RPMI7951 (cell line): ENCODE measurements at regions not wholly inside any gene's neighbourhood (a gene's known extent, or its start where the extent isn't known, plus 50 kb on each side); places are given as distances from the start of the nearest gene placed in this dataset.
"Not testable (repeated sequence)": the region's sequence is repeated elsewhere in the genome, so short reads cannot be mapped to it uniquely, and the experiment has no call there.

Experiments
- DNase-seq: peaks from one replicate; pipeline ENCODE4 v3.0.0-alpha.2; 2012; ENCODE audit warnings: low read depth

DNA sequence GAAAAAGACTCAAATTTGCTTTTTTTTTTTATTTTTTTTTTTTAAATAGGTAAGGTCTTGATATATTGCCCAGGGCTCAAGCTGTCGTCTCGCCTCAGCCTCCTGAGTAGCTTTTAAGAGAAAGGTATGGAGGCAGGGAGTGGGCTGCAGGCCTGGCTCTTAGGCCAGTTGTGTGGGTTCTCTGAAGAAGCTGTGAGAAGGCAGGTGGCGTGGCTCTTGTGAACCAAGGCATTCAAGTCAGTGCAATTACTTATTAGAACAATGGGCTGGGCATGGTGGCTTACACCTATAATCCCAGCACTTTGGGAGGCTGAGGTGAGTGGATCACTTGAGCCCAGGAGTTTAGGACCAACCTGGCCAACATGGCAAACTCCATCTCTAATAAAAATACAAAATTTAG is 244.0 kb upstream of the SFRP2 start:
- DNase-seq: no peak

DNA sequence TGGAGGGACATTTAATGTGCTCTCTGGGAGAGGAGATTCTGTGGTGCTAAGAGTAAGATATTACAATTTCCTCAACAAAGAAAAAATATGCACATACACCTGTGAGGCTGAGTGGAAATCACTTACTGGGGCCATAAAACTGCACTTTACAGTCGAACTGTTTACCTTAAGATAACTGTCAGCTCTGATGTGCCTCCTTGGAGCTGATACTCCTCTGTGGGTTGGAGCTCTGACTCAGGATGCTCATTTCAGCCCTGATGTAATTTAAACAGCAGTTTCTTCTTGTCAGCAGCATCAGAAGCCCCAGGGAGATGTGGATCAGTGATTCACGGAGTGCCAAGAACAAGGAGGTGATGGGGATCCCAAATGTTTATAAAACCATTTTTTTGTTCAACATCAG is 241.9 kb upstream of the SFRP2 start:
- peak; percentile 40 for DNase-seq

DNA sequence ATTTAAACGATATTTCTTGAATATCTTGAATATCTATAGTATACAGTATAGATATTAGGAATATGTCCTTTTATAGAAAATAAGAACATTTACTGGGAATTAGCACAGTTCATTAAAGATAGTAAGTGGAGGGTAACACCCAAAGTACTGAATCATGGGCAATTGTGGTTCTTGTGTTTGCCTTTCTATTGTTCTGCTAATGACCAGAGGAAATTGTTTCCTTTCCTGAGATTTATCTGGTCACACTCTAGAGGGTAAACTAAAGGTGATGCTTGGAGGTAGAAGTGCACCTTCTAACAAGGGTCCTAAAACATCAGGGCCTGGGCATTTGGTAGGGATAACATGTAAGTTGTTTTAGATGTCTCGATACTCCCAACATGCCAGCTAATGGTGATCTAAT is 241.3 kb upstream of the SFRP2 start:
- no peak for DNase-seq

GRCh38 chr4:154029171-154029570 is 240.3 kb upstream of the SFRP2 start:
- DNase-seq: no peak

GRCh38 chr4:154025110-154025509 is 236.2 kb upstream of the SFRP2 start:
- no peak for DNase-seq

GRCh38 chr4:154024097-154024694 is 235.3 kb upstream of the SFRP2 start:
- DNase-seq: no peak

DNA sequence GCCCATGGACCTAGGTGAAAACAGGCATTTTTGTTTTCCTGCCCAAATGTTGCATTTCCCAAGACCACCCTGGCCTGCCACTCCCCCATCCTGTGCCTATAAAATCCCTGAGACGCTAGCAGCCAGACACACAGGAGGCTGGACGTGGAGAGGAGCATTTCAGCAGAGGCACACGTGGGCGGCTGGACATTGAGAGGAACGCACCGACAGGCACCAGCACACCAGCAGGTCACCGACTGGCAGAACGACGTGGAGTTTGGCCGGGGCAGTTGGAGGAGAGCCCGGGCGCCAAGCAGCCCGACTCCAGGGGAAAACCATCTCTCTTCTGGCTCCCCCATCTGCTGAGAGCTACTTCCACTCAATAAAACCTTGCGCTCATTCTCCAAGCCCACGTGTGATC is 234.8 kb upstream of the SFRP2 start:
- not testable (repeated sequence) for DNase-seq

DNA sequence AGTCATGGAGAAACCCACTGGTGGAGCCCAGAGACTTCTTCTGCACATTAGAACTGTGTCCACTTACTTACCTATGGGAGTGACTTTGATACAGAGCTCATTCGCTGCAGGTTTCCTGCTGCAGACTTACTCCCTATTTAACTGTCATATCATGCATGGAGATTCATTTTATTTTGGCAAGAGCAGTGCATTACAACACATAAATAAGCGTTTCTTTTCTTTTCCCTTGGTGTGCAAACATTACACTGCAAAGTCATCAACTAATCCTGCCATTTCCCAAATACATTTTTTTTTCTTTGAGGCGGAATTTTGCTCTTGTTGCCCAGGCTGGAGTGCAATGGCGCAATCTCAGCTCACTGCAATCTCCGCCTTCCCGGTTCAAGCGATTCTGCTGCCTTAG is 230.9 kb upstream of the SFRP2 start:
- no peak for DNase-seq

DNA sequence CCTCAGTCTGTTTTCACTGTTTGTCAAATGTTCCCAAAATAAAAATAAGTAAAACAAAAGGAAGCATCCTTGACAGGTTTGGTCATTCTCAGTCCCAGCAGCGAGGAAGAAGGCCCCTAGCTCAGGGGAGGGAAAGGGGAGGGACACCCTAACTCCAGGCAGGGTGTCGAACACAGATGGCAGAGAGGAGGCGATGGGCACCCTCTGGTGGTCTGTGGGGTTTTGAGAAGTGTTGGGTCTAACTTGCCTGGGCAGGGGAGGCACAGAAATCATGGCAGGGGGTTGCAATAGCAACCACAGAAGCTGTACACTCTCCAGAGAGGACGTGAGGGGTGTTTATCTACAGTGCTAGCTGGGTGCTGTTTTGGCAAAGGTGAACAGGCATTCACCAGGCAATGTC is 229.8 kb upstream of the SFRP2 start:
- DNase-seq: no peak

- no peak for DNase-seq
These were observed 226.7 kb upstream of the SFRP2 start for GRCh38 chr4:154015578-154015977.

- DNase-seq: no peak
These were observed 225.8 kb upstream of the SFRP2 start for GRCh38 chr4:154014407-154015321.

GRCh38 chr4:154013576-154013975 is 224.7 kb upstream of the SFRP2 start:
- DNase-seq: no peak

DNA sequence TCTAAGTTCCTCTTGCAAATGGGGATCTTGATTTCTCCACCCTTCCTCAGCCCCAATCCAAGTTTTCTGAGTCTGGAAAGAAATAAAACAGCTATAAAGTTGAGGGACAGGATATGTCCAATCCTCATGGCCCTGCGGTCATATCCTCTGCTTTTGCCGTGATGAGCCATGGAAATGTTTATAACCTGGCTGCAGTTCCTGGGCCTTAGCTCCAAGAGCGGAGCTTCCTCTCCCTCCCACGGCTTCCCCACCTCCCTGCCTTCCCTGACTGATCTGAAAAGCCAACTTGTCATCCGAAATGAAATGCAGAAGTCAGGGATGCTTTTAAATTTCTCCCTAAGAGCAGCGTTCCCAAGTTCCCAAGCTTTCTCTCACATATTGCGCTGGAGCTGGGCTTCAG is 221.5 kb upstream of the SFRP2 start:
- DNase-seq: peak; percentile 47

DNA sequence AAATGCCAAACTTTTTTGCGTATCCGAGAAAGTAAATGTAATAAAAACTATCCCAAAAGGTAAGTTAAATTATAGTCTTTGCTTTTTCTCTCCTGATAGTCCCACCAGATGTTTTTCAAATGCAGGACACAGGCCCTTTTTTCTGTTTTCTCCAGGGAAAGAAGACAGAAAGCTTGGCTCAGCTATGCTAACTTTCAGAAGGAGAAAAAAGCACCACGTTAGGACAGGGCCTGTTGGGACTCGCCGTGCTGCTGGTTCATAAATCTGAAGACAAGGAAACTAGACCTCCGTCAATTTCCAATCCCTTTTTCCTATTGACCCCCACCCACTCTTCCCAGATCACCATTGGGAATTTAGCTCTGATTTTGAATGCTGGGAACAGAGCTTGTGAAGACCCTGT is 220.9 kb upstream of the SFRP2 start:
- no peak for DNase-seq

- peak; percentile 85 for DNase-seq
These were observed 220.3 kb upstream of the SFRP2 start for GRCh38 chr4:154009191-154009590.

DNA sequence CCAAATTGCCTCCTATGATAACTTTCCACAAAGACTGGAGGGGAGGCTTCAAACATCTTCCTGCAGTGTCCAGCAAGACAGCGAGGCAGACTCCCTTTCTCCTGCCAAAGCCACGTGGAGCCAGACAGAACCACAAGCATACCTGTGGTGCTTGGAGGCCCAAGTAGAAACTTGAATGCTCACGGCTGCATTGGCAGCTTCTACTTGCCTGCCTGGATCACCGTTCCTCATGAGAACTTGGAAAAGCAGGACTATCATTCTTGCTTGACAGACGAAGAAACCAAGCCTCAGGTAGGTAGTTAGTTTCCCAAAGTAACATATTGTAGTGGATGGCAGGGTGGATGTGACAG is 216.3 kb upstream of the SFRP2 start:
- no peak for DNase-seq

DNA sequence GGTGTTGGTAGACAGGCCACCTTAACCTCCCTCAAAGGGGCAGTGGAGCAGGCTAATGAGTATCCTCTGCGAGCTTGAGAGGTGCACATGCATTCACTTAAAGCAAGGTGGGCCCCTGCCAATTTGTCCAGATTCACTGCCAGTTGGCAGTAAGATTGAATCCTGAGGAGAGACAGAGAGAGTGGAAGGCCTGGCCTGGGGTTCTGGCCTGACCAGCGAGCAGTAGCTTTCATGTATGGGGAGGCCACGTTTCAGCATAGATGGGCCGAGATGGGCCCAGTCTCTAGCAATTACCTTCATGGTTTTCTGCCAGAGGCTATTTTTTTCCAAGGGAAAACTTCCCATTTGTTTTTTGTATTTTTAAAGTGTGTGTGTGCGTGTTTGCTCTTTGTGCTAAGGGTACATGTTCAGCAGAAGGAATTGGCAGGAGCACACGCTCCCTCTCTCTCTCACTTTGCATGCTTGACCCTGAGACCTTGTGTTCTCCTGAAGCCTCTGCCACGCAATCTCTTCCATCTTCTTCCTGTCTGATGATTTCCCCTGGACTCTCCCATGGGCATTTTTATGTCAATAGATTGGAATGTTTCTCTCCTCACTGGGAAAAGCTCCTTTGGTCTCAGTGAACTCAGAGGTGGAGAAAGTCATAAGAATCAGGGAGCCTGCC is 215.8 kb upstream of the SFRP2 start:
- DNase-seq: peak; percentile 94

GRCh38 chr4:154004016-154004415 is 215.1 kb upstream of the SFRP2 start:
- peak; percentile 92 for DNase-seq

GRCh38 chr4:154003378-154003777 is 214.5 kb upstream of the SFRP2 start:
- DNase-seq: no peak

DNA sequence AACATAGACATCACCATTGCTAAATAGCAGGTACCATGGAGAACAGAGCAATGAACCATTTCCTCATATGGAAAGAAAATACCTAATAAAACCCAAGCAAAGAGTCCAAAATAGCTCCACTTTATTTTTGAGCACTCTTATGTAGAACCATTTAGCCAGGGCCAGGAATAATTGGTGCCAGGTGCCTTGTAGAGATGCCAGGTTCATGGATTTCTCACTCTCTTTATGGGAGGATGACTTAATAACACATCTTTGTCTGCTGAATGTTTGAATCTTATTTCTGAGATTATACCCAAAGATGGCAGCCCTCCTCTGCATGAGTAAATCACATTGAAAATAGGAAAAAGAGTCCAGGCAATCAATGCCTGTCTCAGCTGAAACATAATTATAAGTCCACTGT is 212.3 kb upstream of the SFRP2 start:
- no peak for DNase-seq

GRCh38 chr4:153997516-153997915 is 208.6 kb upstream of the SFRP2 start:
- no peak for DNase-seq

DNA sequence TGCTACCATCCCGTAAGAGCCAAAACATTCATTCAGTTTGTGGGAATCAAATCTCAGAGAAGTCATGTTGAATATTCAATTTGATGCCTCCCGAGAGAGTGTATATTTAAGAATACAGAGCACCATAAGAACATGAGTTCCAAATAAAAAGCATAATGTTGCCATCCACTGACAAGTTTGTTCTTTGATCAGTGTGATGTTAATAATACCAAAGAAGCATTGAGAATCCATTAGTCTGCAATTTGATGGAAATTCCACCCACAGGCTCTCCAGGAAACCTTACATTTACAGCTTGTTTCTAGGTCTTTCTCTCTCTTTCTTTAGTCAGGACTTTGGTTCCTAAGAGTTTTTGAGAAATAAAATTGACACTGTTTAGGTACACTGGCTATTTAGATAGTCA is 200.6 kb upstream of the SFRP2 start:
- no peak for DNase-seq
